Tibial nerve (tissue), 4 donors: ENCODE measurements at regions not wholly inside any gene's neighbourhood (a gene's known extent, or its start where the extent isn't known, plus 50 kb on each side); places are given as distances from the start of the nearest gene placed in this dataset.
"Not testable (repeated sequence)": the region's sequence is repeated elsewhere in the genome, so short reads cannot be mapped to it uniquely, and the experiment has no call there.

Source experiments
- DNase-seq, 2 donors: peaks; one replicate each; pipeline ENCODE4 v3.0.0-alpha.2; 2019; ENCODE audit warnings: low spot score in 2 of 2
- H3K27ac ChIP-seq, 4 donors: fragments of 200-600 bp; sonication (generic) in 3 of 4; one replicate each; pipeline ENCODE4 v1.5.1; 2017 to 2019; ENCODE audit warnings: mild to moderate bottlenecking in 1 of 4
- H3K27me3 ChIP-seq, 2 donors: fragments of 200-600 bp; sonication (generic) in 1 of 2; one replicate each; pipeline versions ENCODE4 v1.5.1 to v1.6.0; 2017 to 2019
- H3K36me3 ChIP-seq, 3 donors: fragments of 200-600 bp; sonication (generic); one replicate each; pipeline ENCODE4 v1.5.1; 2018 to 2019
- H3K4me1 ChIP-seq, 4 donors: fragments of 200-600 bp; sonication (generic) in 3 of 4; one replicate each; pipeline ENCODE4 v1.5.1; 2017 to 2019
- H3K4me3 ChIP-seq, 4 donors: fragments of 200-600 bp; sonication (generic) in 3 of 4; one replicate each; pipeline ENCODE4 v1.5.1; 2017 to 2019; ENCODE audit warnings: mild to moderate bottlenecking in 1 of 4, moderate library complexity in 1 of 4
- H3K9me3 ChIP-seq, 4 donors: fragments of 200-600 bp; sonication (generic) in 3 of 4; one replicate each; pipeline ENCODE4 v1.5.1; 2017 to 2019
- EP300 ChIP-seq, 2 donors: sonication (generic); formaldehyde crosslinking; IDR thresholded peaks; one replicate each; pipeline ENCODE4 v1.6.1; 2017; ENCODE audit warnings: antibody characterized with exemption in 2 of 2, mild to moderate bottlenecking in 1 of 2
- POLR2A ChIP-seq, 2 donors: fragments of 450-650 bp; IDR thresholded peaks; one replicate each; pipeline ENCODE4 v1.6.1; 2017; ENCODE audit warnings: antibody characterized with exemption in 2 of 2, mild to moderate bottlenecking in 2 of 2, moderate library complexity in 2 of 2
- WGBS, 2 donors: methylation state at CpG; one replicate each; pipeline ENCODE4 v1.1.5; 2018; 5-methylcytosine and 5-hydroxymethylcytosine counted together
- TF ChIP-seq, protein P1 (sequence below), 5 experiments: fragments of 200-600 bp in 3 of 5; fragments of 450-650 bp in 2 of 5; sonication (generic) in 3 of 5; IDR thresholded peaks; one replicate each; pipeline ENCODE4 v1.5.1; 2016 to 2019; ENCODE audit warnings: antibody characterized with exemption in 5 of 5, mild to moderate bottlenecking in 3 of 5, moderate library complexity in 2 of 5

DNA sequence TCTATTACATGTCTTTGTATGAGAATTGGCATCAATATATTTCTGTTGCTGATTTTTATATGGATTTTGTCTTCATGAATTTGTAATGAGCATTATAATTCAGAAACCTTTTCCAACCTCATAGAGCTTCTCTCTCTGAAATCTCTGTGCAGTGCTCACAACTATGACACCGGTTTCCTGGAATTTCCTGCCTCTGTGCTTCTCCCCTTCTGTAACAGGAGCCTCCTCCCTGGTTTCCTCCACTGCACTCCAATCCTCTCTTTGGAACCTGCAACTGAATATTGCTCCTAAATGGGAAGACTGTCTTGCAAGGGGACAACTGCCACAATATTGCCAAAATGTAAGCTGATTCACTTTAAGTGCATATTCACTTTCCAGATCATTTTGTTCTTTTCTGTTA, 1147.9 kb downstream of the UQCRFS1 start:
- no peak for DNase-seq
- Histone ChIP-seq H3K4me1 (no peaks in the 10 kb centered on the region), H3K27me3 (no peaks in the 10 kb centered on the region), H3K27ac (no peak overlapping the region), H3K36me3 (no peaks in the 10 kb centered on the region), H3K4me3 (no peak overlapping the region), H3K9me3 (peaks cover 0 to 3% (median 0%) of the 10 kb centered on the region in 4 donors)
- no peak for TF ChIP-seq EP300 (IDR thresholded peaks at IDR 0.05)
- TF ChIP-seq, protein P1, sequence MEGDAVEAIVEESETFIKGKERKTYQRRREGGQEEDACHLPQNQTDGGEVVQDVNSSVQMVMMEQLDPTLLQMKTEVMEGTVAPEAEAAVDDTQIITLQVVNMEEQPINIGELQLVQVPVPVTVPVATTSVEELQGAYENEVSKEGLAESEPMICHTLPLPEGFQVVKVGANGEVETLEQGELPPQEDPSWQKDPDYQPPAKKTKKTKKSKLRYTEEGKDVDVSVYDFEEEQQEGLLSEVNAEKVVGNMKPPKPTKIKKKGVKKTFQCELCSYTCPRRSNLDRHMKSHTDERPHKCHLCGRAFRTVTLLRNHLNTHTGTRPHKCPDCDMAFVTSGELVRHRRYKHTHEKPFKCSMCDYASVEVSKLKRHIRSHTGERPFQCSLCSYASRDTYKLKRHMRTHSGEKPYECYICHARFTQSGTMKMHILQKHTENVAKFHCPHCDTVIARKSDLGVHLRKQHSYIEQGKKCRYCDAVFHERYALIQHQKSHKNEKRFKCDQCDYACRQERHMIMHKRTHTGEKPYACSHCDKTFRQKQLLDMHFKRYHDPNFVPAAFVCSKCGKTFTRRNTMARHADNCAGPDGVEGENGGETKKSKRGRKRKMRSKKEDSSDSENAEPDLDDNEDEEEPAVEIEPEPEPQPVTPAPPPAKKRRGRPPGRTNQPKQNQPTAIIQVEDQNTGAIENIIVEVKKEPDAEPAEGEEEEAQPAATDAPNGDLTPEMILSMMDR (IDR thresholded peaks at IDR 0.05), result no peak
- no peak for TF ChIP-seq POLR2A (IDR thresholded peaks at IDR 0.05)
- 10 to 14% methylated on average over 1 of the region's 1 CpG for WGBS, 2 donors

DNA sequence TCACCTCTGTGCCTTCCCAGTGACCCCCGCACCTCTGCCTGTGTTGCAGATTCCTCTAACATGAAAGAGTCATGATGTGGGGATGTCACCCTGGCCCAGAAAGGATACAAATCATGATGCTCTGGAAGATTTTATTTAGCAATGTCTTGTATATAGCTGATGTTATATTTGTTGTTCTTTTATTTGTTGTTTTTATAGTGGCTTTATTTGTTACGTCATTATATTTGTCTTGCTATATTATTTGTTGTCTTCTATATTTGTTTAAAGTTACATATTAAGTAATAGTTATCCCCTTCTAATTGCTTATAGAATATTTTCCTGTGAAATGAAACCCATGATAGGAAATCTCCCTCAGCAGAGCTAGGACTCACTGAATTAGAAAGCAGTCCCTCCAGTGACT, 1149.2 kb downstream of the UQCRFS1 start:
- Histone ChIP-seq H3K27ac (no peak overlapping the region), H3K9me3 (peaks cover 0 to 8% (median 0%) of the 10 kb centered on the region in 4 donors), H3K4me3 (no peak overlapping the region), H3K27me3 (no peaks in the 10 kb centered on the region), H3K36me3 (no peaks in the 10 kb centered on the region), H3K4me1 (no peaks in the 10 kb centered on the region)
- TF ChIP-seq, protein P1 (IDR thresholded peaks at IDR 0.05), result no peak
- no peak for TF ChIP-seq EP300 (IDR thresholded peaks at IDR 0.05)
- no peak for TF ChIP-seq POLR2A (IDR thresholded peaks at IDR 0.05)
- DNase-seq, result no peak
- WGBS, 2 donors, result 87 to 90% methylated on average over 2 of the region's 2 CpGs

DNA sequence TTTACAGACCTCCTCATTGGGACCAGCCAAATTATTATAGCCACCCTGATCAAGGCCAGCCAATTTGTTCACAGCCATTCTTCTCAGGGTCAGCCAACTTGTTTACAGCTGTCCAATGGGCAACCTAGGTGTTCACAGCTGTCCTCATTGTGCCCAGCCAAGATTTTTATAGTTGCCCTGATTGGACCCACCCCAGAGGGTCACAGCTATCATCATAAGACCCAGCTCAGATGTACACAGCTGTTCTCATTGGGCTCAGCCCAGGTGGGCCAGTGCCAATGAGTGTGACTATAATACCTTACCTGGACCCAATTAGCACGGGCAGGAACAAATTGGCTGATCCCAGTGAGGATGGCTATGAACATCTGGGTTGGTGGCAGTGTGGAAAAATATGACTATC, 1151.8 kb downstream of the UQCRFS1 start:
- Histone ChIP-seq H3K9me3 (peaks cover 0 to 29% (median 0%) of the 10 kb centered on the region in 4 donors), H3K36me3 (no peaks in the 10 kb centered on the region), H3K27ac (no peak overlapping the region), H3K27me3 (no peaks in the 10 kb centered on the region), H3K4me3 (no peak overlapping the region), H3K4me1 (no peaks in the 10 kb centered on the region)
- DNase-seq, result no peak
- no peak for TF ChIP-seq EP300 (IDR thresholded peaks at IDR 0.05)
- TF ChIP-seq, protein P1 (IDR thresholded peaks at IDR 0.05), result no peak
- TF ChIP-seq POLR2A (IDR thresholded peaks at IDR 0.05), result no peak
- WGBS, 2 donors, result 55 to 91% methylated on average over 1 of the region's 1 CpG

DNA sequence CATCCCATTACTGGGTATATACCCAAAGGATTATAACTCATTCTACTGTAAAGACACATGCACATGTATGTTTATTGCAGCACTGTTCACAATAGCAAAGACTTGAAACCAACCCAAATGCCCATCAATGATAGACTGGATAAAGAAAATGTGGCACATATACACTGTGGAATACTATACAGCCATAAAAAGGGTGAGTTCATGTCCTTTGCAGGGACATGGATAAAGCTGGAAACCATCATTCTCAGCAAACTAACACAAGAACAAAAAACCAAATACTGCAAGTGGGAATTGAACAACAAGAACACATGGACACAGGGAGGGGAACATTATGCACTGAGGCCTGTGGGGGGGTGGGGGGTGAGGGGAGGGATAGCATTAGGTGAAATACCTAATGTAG, 1155.9 kb downstream of the UQCRFS1 start:
- not testable (repeated sequence) for H3K27me3 ChIP-seq, H3K36me3 ChIP-seq, H3K4me3 ChIP-seq, H3K27ac ChIP-seq, H3K4me1 ChIP-seq, DNase-seq
- H3K9me3 ChIP-seq, result peaks cover 0 to 32% (median 0%) of the 10 kb centered on the region in 4 donors

DNA sequence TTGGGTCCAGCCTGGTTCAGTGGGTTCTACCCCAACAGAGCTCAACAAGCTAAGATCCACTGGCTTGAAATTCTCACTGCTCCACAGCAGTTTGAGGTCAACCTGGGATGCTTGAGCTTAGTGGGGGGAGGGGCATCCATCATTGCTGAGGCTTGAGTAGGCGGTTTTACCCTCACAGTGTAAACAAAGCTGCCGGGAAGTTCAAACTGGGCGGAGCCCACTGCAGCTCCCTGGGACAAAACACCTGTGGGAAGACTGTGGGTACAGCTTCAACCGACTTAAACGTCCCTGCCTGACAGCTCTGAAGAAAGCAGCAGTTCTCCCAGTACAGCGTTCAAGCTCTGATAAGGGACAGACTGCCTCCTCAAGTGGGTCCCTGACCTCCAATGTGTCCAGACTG, 1161.9 kb downstream of the UQCRFS1 start:
- H3K4me3 ChIP-seq, result no peak overlapping the region
- H3K27ac ChIP-seq, result no peak overlapping the region
- no peaks in the 10 kb centered on the region for H3K27me3 ChIP-seq
- no peaks in the 10 kb centered on the region for H3K36me3 ChIP-seq
- H3K9me3 ChIP-seq, result peaks cover 0 to 15% (median 0%) of the 10 kb centered on the region in 4 donors
- no peaks in the 10 kb centered on the region for H3K4me1 ChIP-seq
- 73 to 91% methylated on average over 4 of the region's 6 CpGs for WGBS, 2 donors
- no peak for DNase-seq
- TF ChIP-seq EP300 (IDR thresholded peaks at IDR 0.05), result no peak
- TF ChIP-seq, protein P1 (IDR thresholded peaks at IDR 0.05), result no peak
- TF ChIP-seq POLR2A (IDR thresholded peaks at IDR 0.05), result no peak

DNA sequence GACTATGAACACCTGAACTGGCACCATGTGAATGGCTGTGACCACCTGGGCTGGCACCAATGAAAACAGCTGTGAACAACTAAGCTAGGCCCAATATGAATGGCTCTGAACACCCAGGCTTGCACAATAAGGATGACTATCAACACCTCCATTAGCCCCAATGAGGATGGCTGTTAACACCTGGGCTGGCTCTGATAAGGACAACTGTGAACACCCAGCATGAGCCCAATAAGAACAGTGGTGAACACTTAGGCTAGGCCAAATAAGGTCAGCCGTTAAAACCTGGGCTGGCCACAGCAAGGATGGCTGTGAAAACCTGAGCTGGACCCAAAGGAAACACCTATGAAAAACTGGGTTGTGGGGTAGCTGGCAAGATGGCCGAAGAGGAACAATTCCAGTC, 1163.1 kb downstream of the UQCRFS1 start:
- H3K4me3 ChIP-seq, result no peak overlapping the region

More for the DNA sequence above, 1163.1 kb downstream of the UQCRFS1 start:
- H3K9me3 ChIP-seq, result peaks cover 0 to 15% (median 0%) of the 10 kb centered on the region in 4 donors
- TF ChIP-seq EP300 (IDR thresholded peaks at IDR 0.05) (no peak), POLR2A (IDR thresholded peaks at IDR 0.05) (no peak)
- TF ChIP-seq, protein P1 (IDR thresholded peaks at IDR 0.05), result no peak
- DNase-seq, result no peak
- H3K36me3 ChIP-seq, result no peaks in the 10 kb centered on the region
- no peak overlapping the region for H3K27ac ChIP-seq
- WGBS, 2 donors, result 82 to 100% methylated on average over 2 of the region's 2 CpGs
- H3K27me3 ChIP-seq, result no peaks in the 10 kb centered on the region
- no peaks in the 10 kb centered on the region for H3K4me1 ChIP-seq
